LNCAP (cell line): ENCODE measurements at regions not wholly inside any gene's neighbourhood (a gene's known extent, or its start where the extent isn't known, plus 50 kb on each side); places are given as distances from the start of the nearest gene placed in this dataset.

Experiments used
- CTCF ChIP-seq: fragments of 450-650 bp; IDR thresholded peaks from 2 replicates; pipeline ENCODE4 v1.5.1; 2017; ENCODE audit warnings: mild to moderate bottlenecking

- no peak for TF ChIP-seq CTCF
These were observed 286.6 kb upstream of the RGS6 start for GRCh38 chr14:71645656-71646055.

- TF ChIP-seq CTCF: no peak
These were observed 285.7 kb upstream of the RGS6 start for GRCh38 chr14:71646518-71646917.

GRCh38 chr14:71647086-71647784, 285.0 kb upstream of the RGS6 start:
- TF ChIP-seq CTCF: no peak

GRCh38 chr14:71648725-71649124, 283.5 kb upstream of the RGS6 start:
- TF ChIP-seq CTCF: no peak

GRCh38 chr14:71650187-71650755, 282.0 kb upstream of the RGS6 start:
- TF ChIP-seq CTCF: no peak

GRCh38 chr14:71651228-71651627, 281.0 kb upstream of the RGS6 start:
- no peak for TF ChIP-seq CTCF

GRCh38 chr14:71652368-71652767, 279.9 kb upstream of the RGS6 start:
- no peak for TF ChIP-seq CTCF
